Stimulated activated naive CD8-positive, alpha-beta T cell treated with anti-CD3 and anti-CD28 coated beads, Interleukin-15, Interleukin-2, amounts not matched to agents 100 ng/mL and 50 ng/mL, for 24 hours (primary cell): ENCODE measurements at regions not wholly inside any gene's neighbourhood (a gene's known extent, or its start where the extent isn't known, plus 50 kb on each side); places are given as distances from the start of the nearest gene placed in this dataset.

Source experiments
- H3K27ac Mint-ChIP-seq: one replicate; pipeline ENCODE4 v1.8.0; 2021; ENCODE audit warnings: mild to moderate bottlenecking, mixed read lengths
- H3K27me3 Mint-ChIP-seq: one replicate; pipeline ENCODE4 v1.8.0; 2021; ENCODE audit warnings: mixed read lengths
- H3K36me3 Mint-ChIP-seq: one replicate; pipeline ENCODE4 v1.8.0; 2021; ENCODE audit warnings: low read depth, mixed read lengths
- H3K4me1 Mint-ChIP-seq: one replicate; pipeline ENCODE4 v1.8.0; 2021; ENCODE audit warnings: low read depth, mixed read lengths
- H3K4me3 Mint-ChIP-seq: one replicate; pipeline ENCODE4 v1.8.0; 2021; ENCODE audit warnings: mild to moderate bottlenecking, mixed read lengths
- H3K9me3 Mint-ChIP-seq: one replicate; pipeline ENCODE4 v1.8.0; 2021; ENCODE audit warnings: mixed read lengths

GRCh38 chr11:127559978-127560377 lies 559.4 kb upstream of the KIRREL3 start:
- H3K4me3 Mint-ChIP-seq, result no peak overlapping the region
- H3K36me3 Mint-ChIP-seq, result no peaks in the 10 kb centered on the region
- no peaks in the 10 kb centered on the region for H3K4me1 Mint-ChIP-seq
- H3K9me3 Mint-ChIP-seq, result no peaks in the 10 kb centered on the region
- H3K27ac Mint-ChIP-seq, result no peak overlapping the region
- no peaks in the 10 kb centered on the region for H3K27me3 Mint-ChIP-seq

GRCh38 chr11:127552446-127552845 lies 551.9 kb upstream of the KIRREL3 start:
- no peaks in the 10 kb centered on the region for H3K9me3 Mint-ChIP-seq
- no peaks in the 10 kb centered on the region for H3K27me3 Mint-ChIP-seq
- no peak overlapping the region for H3K27ac Mint-ChIP-seq
- H3K36me3 Mint-ChIP-seq, result no peaks in the 10 kb centered on the region
- no peaks in the 10 kb centered on the region for H3K4me1 Mint-ChIP-seq
- no peak overlapping the region for H3K4me3 Mint-ChIP-seq

- Mint-ChIP-seq H3K4me3 (no peak overlapping the region), H3K36me3 (no peaks in the 10 kb centered on the region), H3K27ac (no peak overlapping the region), H3K9me3 (peaks cover 6% of the 10 kb centered on the region), H3K4me1 (no peaks in the 10 kb centered on the region), H3K27me3 (no peaks in the 10 kb centered on the region)
Observed at GRCh38 chr11:127531167-127531566, 530.6 kb upstream of the KIRREL3 start.

GRCh38 chr11:127528297-127528696 lies 527.7 kb upstream of the KIRREL3 start:
- H3K27me3 Mint-ChIP-seq, result no peaks in the 10 kb centered on the region
- H3K36me3 Mint-ChIP-seq, result no peaks in the 10 kb centered on the region
- H3K4me3 Mint-ChIP-seq, result no peak overlapping the region
- H3K9me3 Mint-ChIP-seq, result peaks cover 6% of the 10 kb centered on the region
- no peak overlapping the region for H3K27ac Mint-ChIP-seq
- H3K4me1 Mint-ChIP-seq, result no peaks in the 10 kb centered on the region

GRCh38 chr11:127524618-127525017 lies 524.0 kb upstream of the KIRREL3 start:
- H3K27ac Mint-ChIP-seq, result no peak overlapping the region
- H3K4me1 Mint-ChIP-seq, result no peaks in the 10 kb centered on the region
- H3K36me3 Mint-ChIP-seq, result no peaks in the 10 kb centered on the region
- no peak overlapping the region for H3K4me3 Mint-ChIP-seq
- H3K9me3 Mint-ChIP-seq, result no peaks in the 10 kb centered on the region
- H3K27me3 Mint-ChIP-seq, result no peaks in the 10 kb centered on the region

- Mint-ChIP-seq H3K27me3 (no peaks in the 10 kb centered on the region), H3K4me3 (no peak overlapping the region), H3K36me3 (no peaks in the 10 kb centered on the region), H3K4me1 (no peaks in the 10 kb centered on the region), H3K27ac (no peak overlapping the region), H3K9me3 (peaks cover 4% of the 10 kb centered on the region)
Observed at GRCh38 chr11:127521413-127521812, 520.8 kb upstream of the KIRREL3 start.

- Mint-ChIP-seq H3K27ac (no peak overlapping the region), H3K9me3 (peaks cover 7% of the 10 kb centered on the region), H3K36me3 (no peaks in the 10 kb centered on the region), H3K4me1 (no peaks in the 10 kb centered on the region), H3K4me3 (no peak overlapping the region), H3K27me3 (no peaks in the 10 kb centered on the region)
Observed at GRCh38 chr11:127507851-127508250, 507.3 kb upstream of the KIRREL3 start.

- Mint-ChIP-seq H3K27me3 (no peaks in the 10 kb centered on the region), H3K27ac (no peak overlapping the region), H3K4me1 (no peaks in the 10 kb centered on the region), H3K36me3 (no peaks in the 10 kb centered on the region), H3K4me3 (no peak overlapping the region), H3K9me3 (peaks cover 7% of the 10 kb centered on the region)
Observed at GRCh38 chr11:127506647-127507046, 506.1 kb upstream of the KIRREL3 start.

- Mint-ChIP-seq H3K9me3 (peaks cover 7% of the 10 kb centered on the region), H3K4me3 (no peak overlapping the region), H3K4me1 (no peaks in the 10 kb centered on the region), H3K36me3 (no peaks in the 10 kb centered on the region), H3K27ac (no peak overlapping the region), H3K27me3 (no peaks in the 10 kb centered on the region)
Observed at GRCh38 chr11:127506126-127506525, 505.6 kb upstream of the KIRREL3 start.

GRCh38 chr11:127496165-127496564 lies 495.6 kb upstream of the KIRREL3 start:
- H3K36me3 Mint-ChIP-seq, result no peaks in the 10 kb centered on the region
- peaks cover 6% of the 10 kb centered on the region for H3K9me3 Mint-ChIP-seq
- H3K4me3 Mint-ChIP-seq, result no peak overlapping the region
- no peaks in the 10 kb centered on the region for H3K4me1 Mint-ChIP-seq
- H3K27me3 Mint-ChIP-seq, result peaks cover 3% of the 10 kb centered on the region
- H3K27ac Mint-ChIP-seq, result no peak overlapping the region

GRCh38 chr11:127493330-127494022 lies 492.9 kb upstream of the KIRREL3 start:
- Mint-ChIP-seq H3K4me1 (no peaks in the 10 kb centered on the region), H3K4me3 (no peak overlapping the region), H3K27ac (no peak overlapping the region), H3K27me3 (peaks cover 3% of the 10 kb centered on the region), H3K36me3 (no peaks in the 10 kb centered on the region), H3K9me3 (peaks cover 7% of the 10 kb centered on the region)

- no peaks in the 10 kb centered on the region for H3K36me3 Mint-ChIP-seq
- no peak overlapping the region for H3K4me3 Mint-ChIP-seq
- H3K9me3 Mint-ChIP-seq, result peaks cover 10% of the 10 kb centered on the region
- H3K27ac Mint-ChIP-seq, result no peak overlapping the region
- no peaks in the 10 kb centered on the region for H3K4me1 Mint-ChIP-seq
- peaks cover 3% of the 10 kb centered on the region for H3K27me3 Mint-ChIP-seq
Observed at GRCh38 chr11:127492029-127492428, 491.5 kb upstream of the KIRREL3 start.

- no peak overlapping the region for H3K27ac Mint-ChIP-seq
Observed at GRCh38 chr11:127491589-127491988, 491.0 kb upstream of the KIRREL3 start.

GRCh38 chr11:127490896-127491295 lies 490.3 kb upstream of the KIRREL3 start:
- Mint-ChIP-seq H3K9me3 (peaks cover 10% of the 10 kb centered on the region), H3K27ac (no peak overlapping the region), H3K27me3 (peaks cover 3% of the 10 kb centered on the region), H3K36me3 (no peaks in the 10 kb centered on the region), H3K4me3 (no peak overlapping the region), H3K4me1 (no peaks in the 10 kb centered on the region)

More at GRCh38 chr11:127491589-127491988, 491.0 kb upstream of the KIRREL3 start:
- Mint-ChIP-seq H3K36me3 (no peaks in the 10 kb centered on the region), H3K9me3 (peaks cover 10% of the 10 kb centered on the region), H3K4me3 (no peak overlapping the region), H3K27me3 (peaks cover 3% of the 10 kb centered on the region), H3K4me1 (no peaks in the 10 kb centered on the region)

GRCh38 chr11:127485541-127485940 lies 485.0 kb upstream of the KIRREL3 start:
- Mint-ChIP-seq H3K27ac (no peak overlapping the region), H3K4me1 (no peaks in the 10 kb centered on the region), H3K27me3 (no peaks in the 10 kb centered on the region), H3K9me3 (peaks cover 4% of the 10 kb centered on the region), H3K36me3 (no peaks in the 10 kb centered on the region), H3K4me3 (no peak overlapping the region)

- no peaks in the 10 kb centered on the region for H3K36me3 Mint-ChIP-seq
- no peaks in the 10 kb centered on the region for H3K4me1 Mint-ChIP-seq
- H3K27ac Mint-ChIP-seq, result no peak overlapping the region
- no peaks in the 10 kb centered on the region for H3K9me3 Mint-ChIP-seq
- H3K4me3 Mint-ChIP-seq, result no peak overlapping the region
- H3K27me3 Mint-ChIP-seq, result no peaks in the 10 kb centered on the region
Observed at GRCh38 chr11:127481391-127481790, 480.8 kb upstream of the KIRREL3 start.
